Breast epithelium (tissue), 4 donors: ENCODE measurements at regions not wholly inside any gene's neighbourhood (a gene's known extent, or its start where the extent isn't known, plus 50 kb on each side); places are given as distances from the start of the nearest gene placed in this dataset.

Experiments used
- DNase-seq, 2 donors: peaks; one replicate each; pipeline ENCODE4 v3.0.0-alpha.2; 2019; ENCODE audit warnings: low spot score in 2 of 2
- H3K27ac ChIP-seq, 2 donors: fragments of 200-600 bp; sonication (generic) in 1 of 2; one replicate each; pipeline ENCODE4 v1.5.1; 2016 to 2019; ENCODE audit warnings: mild to moderate bottlenecking in 1 of 2
- H3K27me3 ChIP-seq, 2 donors: fragments of 200-600 bp; sonication (generic) in 1 of 2; one replicate each; pipeline versions ENCODE4 v1.5.1 to v1.6.0; 2017 to 2019; ENCODE audit warnings: control low read depth in 1 of 2, mild to moderate bottlenecking in 1 of 2
- H3K36me3 ChIP-seq: fragments of 200-600 bp; one replicate; pipeline ENCODE4 v1.5.1; 2019
- H3K4me1 ChIP-seq, 2 donors: fragments of 200-600 bp; sonication (generic); one replicate each; pipeline ENCODE4 v1.5.1; 2016 to 2019; ENCODE audit warnings: control low read depth in 1 of 2
- H3K4me3 ChIP-seq, 3 donors: fragments of 200-600 bp; sonication (generic); 1 replicate in 2 of 3; 2 replicates in 1 of 3; pipeline ENCODE4 v1.5.1; 2016 to 2019; ENCODE audit warnings: mild to moderate bottlenecking in 3 of 3, moderate library complexity in 2 of 3
- H3K9me3 ChIP-seq, 2 donors: fragments of 200-600 bp; sonication (generic) in 1 of 2; one replicate each; pipeline ENCODE4 v1.5.1; 2016 to 2019; ENCODE audit warnings: control low read depth in 1 of 2
- CTCF ChIP-seq, 3 donors: fragments of 450-650 bp; IDR thresholded peaks; one replicate each; pipeline ENCODE4 v1.5.1; 2016 to 2017; ENCODE audit warnings: antibody characterized with exemption in 3 of 3, mild to moderate bottlenecking in 3 of 3, moderate library complexity in 3 of 3
- POLR2A ChIP-seq: fragments of 450-650 bp; IDR thresholded peaks from one replicate; pipeline ENCODE4 v1.6.1; 2016; ENCODE audit warnings: antibody characterized with exemption, mild to moderate bottlenecking, moderate library complexity
- POLR2AphosphoS5 ChIP-seq, 3 donors: sonication (generic); formaldehyde crosslinking; IDR thresholded peaks; one replicate each; pipeline ENCODE4 v1.6.1; 2017; ENCODE audit warnings: antibody characterized with exemption in 3 of 3
- intact Hi-C: fragments of 100-400 bp; cut with DNase I; formaldehyde crosslinking; loops from one replicate; pipeline ENCODE4 v1.15.1; 2023; ENCODE audit warnings: low total_unique reads

- no peaks in the 10 kb centered on the region for H3K36me3 ChIP-seq
- no peak for TF ChIP-seq POLR2AphosphoS5 (IDR thresholded peaks at IDR 0.05)
- no peak for TF ChIP-seq POLR2A
- TF ChIP-seq CTCF (IDR thresholded peaks at IDR 0.05) = no peak
Measured at GRCh38 chr16:64122177-64122576, 999.7 kb downstream of the CDH11 start.

GRCh38 chr16:64121473-64121872 lies 1000.4 kb downstream of the CDH11 start:
- TF ChIP-seq POLR2AphosphoS5 (IDR thresholded peaks at IDR 0.05) = no peak
- no peak for TF ChIP-seq CTCF (IDR thresholded peaks at IDR 0.05)
- no peak for TF ChIP-seq POLR2A
- no peak for DNase-seq
- Histone ChIP-seq H3K9me3 (no peaks in the 10 kb centered on the region), H3K27me3 (no peaks in the 10 kb centered on the region), H3K4me3 (no peak overlapping the region), H3K36me3 (no peaks in the 10 kb centered on the region), H3K4me1 (no peaks in the 10 kb centered on the region), H3K27ac (no peak overlapping the region)
- intact Hi-C loops = no loop called here

More at GRCh38 chr16:64122177-64122576, 999.7 kb downstream of the CDH11 start:
- Histone ChIP-seq H3K27ac (no peak overlapping the region), H3K27me3 (no peaks in the 10 kb centered on the region), H3K9me3 (no peaks in the 10 kb centered on the region), H3K4me1 (no peaks in the 10 kb centered on the region), H3K4me3 (no peak overlapping the region)
- no peak for DNase-seq
- intact Hi-C loops = no loop called here

- Histone ChIP-seq H3K4me1 (no peaks in the 10 kb centered on the region), H3K27ac (no peak overlapping the region), H3K9me3 (no peaks in the 10 kb centered on the region), H3K4me3 (no peak overlapping the region), H3K36me3 (no peaks in the 10 kb centered on the region), H3K27me3 (no peaks in the 10 kb centered on the region)
- intact Hi-C loops = no loop called here
- TF ChIP-seq POLR2AphosphoS5 (IDR thresholded peaks at IDR 0.05) = no peak
- no peak for TF ChIP-seq POLR2A
- no peak for TF ChIP-seq CTCF (IDR thresholded peaks at IDR 0.05)
- no peak for DNase-seq
Measured at GRCh38 chr16:64116151-64116550, 1005.7 kb downstream of the CDH11 start.

GRCh38 chr16:64109241-64109640 lies 1012.6 kb downstream of the CDH11 start:
- H3K27ac ChIP-seq = no peak overlapping the region
- intact Hi-C loops = no loop called here

GRCh38 chr16:64102654-64103053 lies 1019.2 kb downstream of the CDH11 start:
- no peaks in the 10 kb centered on the region for H3K4me1 ChIP-seq
- no peaks in the 10 kb centered on the region for H3K36me3 ChIP-seq
- no peaks in the 10 kb centered on the region for H3K9me3 ChIP-seq
- TF ChIP-seq POLR2A = no peak
- no peaks in the 10 kb centered on the region for H3K27me3 ChIP-seq
- intact Hi-C loops = no loop called here
- DNase-seq = no peak
- H3K4me3 ChIP-seq = no peak overlapping the region
- H3K27ac ChIP-seq = no peak overlapping the region

More at GRCh38 chr16:64109241-64109640, 1012.6 kb downstream of the CDH11 start:
- TF ChIP-seq POLR2A (no peak), CTCF (IDR thresholded peaks at IDR 0.05) (no peak), POLR2AphosphoS5 (IDR thresholded peaks at IDR 0.05) (no peak)
- DNase-seq = no peak
- Histone ChIP-seq H3K4me1 (no peaks in the 10 kb centered on the region), H3K4me3 (no peak overlapping the region), H3K36me3 (no peaks in the 10 kb centered on the region), H3K9me3 (no peaks in the 10 kb centered on the region), H3K27me3 (no peaks in the 10 kb centered on the region)

GRCh38 chr16:64098451-64098850 lies 1023.4 kb downstream of the CDH11 start:
- intact Hi-C loops = no loop called here
- Histone ChIP-seq H3K9me3 (no peaks in the 10 kb centered on the region), H3K27ac (no peak overlapping the region), H3K27me3 (no peaks in the 10 kb centered on the region), H3K4me1 (no peaks in the 10 kb centered on the region), H3K4me3 (no peak overlapping the region), H3K36me3 (no peaks in the 10 kb centered on the region)
- DNase-seq = no peak
- no peak for TF ChIP-seq CTCF (IDR thresholded peaks at IDR 0.05)
